Tibial nerve (tissue), 4 donors: ENCODE measurements at regions not wholly inside any gene's neighbourhood (a gene's known extent, or its start where the extent isn't known, plus 50 kb on each side); places are given as distances from the start of the nearest gene placed in this dataset.

Experiments used
- DNase-seq, 2 donors: peaks; one replicate each; pipeline ENCODE4 v3.0.0-alpha.2; 2019; ENCODE audit warnings: low spot score in 2 of 2
- H3K27ac ChIP-seq, 4 donors: fragments of 200-600 bp; sonication (generic) in 3 of 4; one replicate each; pipeline ENCODE4 v1.5.1; 2017 to 2019; ENCODE audit warnings: mild to moderate bottlenecking in 1 of 4
- H3K27me3 ChIP-seq, 2 donors: fragments of 200-600 bp; sonication (generic) in 1 of 2; one replicate each; pipeline versions ENCODE4 v1.5.1 to v1.6.0; 2017 to 2019
- H3K36me3 ChIP-seq, 3 donors: fragments of 200-600 bp; sonication (generic); one replicate each; pipeline ENCODE4 v1.5.1; 2018 to 2019
- H3K4me1 ChIP-seq, 4 donors: fragments of 200-600 bp; sonication (generic) in 3 of 4; one replicate each; pipeline ENCODE4 v1.5.1; 2017 to 2019
- H3K4me3 ChIP-seq, 4 donors: fragments of 200-600 bp; sonication (generic) in 3 of 4; one replicate each; pipeline ENCODE4 v1.5.1; 2017 to 2019; ENCODE audit warnings: mild to moderate bottlenecking in 1 of 4, moderate library complexity in 1 of 4
- H3K9me3 ChIP-seq, 4 donors: fragments of 200-600 bp; sonication (generic) in 3 of 4; one replicate each; pipeline ENCODE4 v1.5.1; 2017 to 2019
- CTCF ChIP-seq, 5 experiments: fragments of 200-600 bp in 3 of 5; fragments of 450-650 bp in 2 of 5; sonication (generic) in 3 of 5; IDR thresholded peaks; one replicate each; pipeline ENCODE4 v1.5.1; 2016 to 2019; ENCODE audit warnings: antibody characterized with exemption in 5 of 5, mild to moderate bottlenecking in 3 of 5, moderate library complexity in 2 of 5
- EP300 ChIP-seq, 2 donors: sonication (generic); formaldehyde crosslinking; IDR thresholded peaks; one replicate each; pipeline ENCODE4 v1.6.1; 2017; ENCODE audit warnings: antibody characterized with exemption in 2 of 2, mild to moderate bottlenecking in 1 of 2
- POLR2A ChIP-seq, 2 donors: fragments of 450-650 bp; IDR thresholded peaks; one replicate each; pipeline ENCODE4 v1.6.1; 2017; ENCODE audit warnings: antibody characterized with exemption in 2 of 2, mild to moderate bottlenecking in 2 of 2, moderate library complexity in 2 of 2
- WGBS, 2 donors: methylation state at CpG; one replicate each; pipeline ENCODE4 v1.1.5; 2018; 5-methylcytosine and 5-hydroxymethylcytosine counted together

DNA sequence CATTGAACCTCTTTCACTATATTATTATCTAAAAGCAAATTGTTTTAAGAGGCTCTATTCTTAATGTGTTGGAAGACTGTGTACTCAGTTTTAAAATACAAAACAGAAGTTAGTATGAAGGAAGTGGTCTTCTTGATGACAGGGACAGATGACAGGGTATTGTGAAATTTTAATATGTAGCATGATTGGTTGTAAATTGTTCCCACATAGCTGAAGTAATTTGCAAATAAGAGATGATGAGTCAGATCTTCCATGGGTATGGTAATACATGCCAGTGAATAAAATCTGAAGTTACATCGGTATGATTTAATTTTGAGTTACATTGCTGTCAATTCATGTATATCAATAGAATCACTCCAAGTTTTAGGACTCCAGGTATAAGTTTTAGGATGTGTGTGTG, 454.8 kb downstream of the AEBP2 start:
- Histone ChIP-seq H3K36me3 (no peaks in the 10 kb centered on the region), H3K4me1 (no peaks in the 10 kb centered on the region)

GRCh38 chr12:19894803-19895202, 455.5 kb downstream of the AEBP2 start:
- WGBS, 2 donors = 65% methylated on average over 5 of the region's 5 CpGs
- no peaks in the 10 kb centered on the region for H3K36me3 ChIP-seq
- H3K9me3 ChIP-seq = peaks cover 0 to 4% (median 0%) of the 10 kb centered on the region in 4 donors
- no peak overlapping the region for H3K4me3 ChIP-seq
- no peaks in the 10 kb centered on the region for H3K4me1 ChIP-seq
- no peak overlapping the region for H3K27ac ChIP-seq
- DNase-seq = no peak
- H3K27me3 ChIP-seq = no peaks in the 10 kb centered on the region
- TF ChIP-seq EP300 (IDR thresholded peaks at IDR 0.05) = no peak
- TF ChIP-seq POLR2A (IDR thresholded peaks at IDR 0.05) = no peak

More for the DNA sequence above, 454.8 kb downstream of the AEBP2 start:
- H3K27me3 ChIP-seq = no peaks in the 10 kb centered on the region
- no peak for DNase-seq
- TF ChIP-seq POLR2A (IDR thresholded peaks at IDR 0.05) (no peak), EP300 (IDR thresholded peaks at IDR 0.05) (no peak), CTCF (IDR thresholded peaks at IDR 0.05) (no peak)
- H3K9me3 ChIP-seq = peaks cover 0 to under 1% (median 0%) of the 10 kb centered on the region in 4 donors
- 59 to 63% methylated on average over 1 of the region's 1 CpG for WGBS, 2 donors
- H3K4me3 ChIP-seq = no peak overlapping the region
- H3K27ac ChIP-seq = no peak overlapping the region

GRCh38 chr12:19895246-19896020, 456.1 kb downstream of the AEBP2 start:
- TF ChIP-seq POLR2A (IDR thresholded peaks at IDR 0.05) = no peak
- no peak for TF ChIP-seq CTCF (IDR thresholded peaks at IDR 0.05)
- TF ChIP-seq EP300 (IDR thresholded peaks at IDR 0.05) = no peak
- no peak for DNase-seq
- H3K4me1 ChIP-seq = no peaks in the 10 kb centered on the region
- H3K9me3 ChIP-seq = peaks cover 0 to 4% (median 0%) of the 10 kb centered on the region in 4 donors
- no peak overlapping the region for H3K4me3 ChIP-seq
- WGBS, 2 donors = 54 to 59% methylated on average over 2 of the region's 2 CpGs
- H3K27me3 ChIP-seq = no peaks in the 10 kb centered on the region
- H3K36me3 ChIP-seq = no peaks in the 10 kb centered on the region
- no peak overlapping the region for H3K27ac ChIP-seq

- 83 to 84% methylated on average over 1 of the region's 1 CpG for WGBS, 2 donors
- DNase-seq = no peak
- TF ChIP-seq EP300 (IDR thresholded peaks at IDR 0.05) (no peak), CTCF (IDR thresholded peaks at IDR 0.05) (no peak), POLR2A (IDR thresholded peaks at IDR 0.05) (no peak)
- no peaks in the 10 kb centered on the region for H3K36me3 ChIP-seq
- H3K9me3 ChIP-seq = peaks cover 0 to 4% (median 0%) of the 10 kb centered on the region in 4 donors
- H3K4me3 ChIP-seq = no peak overlapping the region
- H3K27me3 ChIP-seq = no peaks in the 10 kb centered on the region
- H3K4me1 ChIP-seq = no peaks in the 10 kb centered on the region
- no peak overlapping the region for H3K27ac ChIP-seq
Measured at GRCh38 chr12:19896041-19896440, 456.7 kb downstream of the AEBP2 start.

- Histone ChIP-seq H3K4me1 (no peaks in the 10 kb centered on the region), H3K36me3 (no peaks in the 10 kb centered on the region), H3K27me3 (no peaks in the 10 kb centered on the region), H3K27ac (no peak overlapping the region), H3K9me3 (peaks cover 0 to 4% (median 0%) of the 10 kb centered on the region in 4 donors), H3K4me3 (no peak overlapping the region)
- 80 to 83% methylated on average over 3 of the region's 3 CpGs for WGBS, 2 donors
- no peak for TF ChIP-seq POLR2A (IDR thresholded peaks at IDR 0.05)
- TF ChIP-seq CTCF (IDR thresholded peaks at IDR 0.05) = no peak
- TF ChIP-seq EP300 (IDR thresholded peaks at IDR 0.05) = no peak
- no peak for DNase-seq
Measured at GRCh38 chr12:19896534-19896933, 457.2 kb downstream of the AEBP2 start.
